ENCODE measurements at regions not wholly inside any gene's neighbourhood (a gene's known extent, or its start where the extent isn't known, plus 50 kb on each side); places are given as distances from the start of the nearest gene placed in this dataset.
"Not testable (repeated sequence)": the region's sequence is repeated elsewhere in the genome, so short reads cannot be mapped to it uniquely, and the experiment has no call there.

- no peak for DNase-seq (ENCODE audit: low spot score)
Observed at GRCh38 chr5:23235246-23235645, 272.2 kb upstream of the PRDM9 start.

- no peak for DNase-seq (ENCODE audit: low spot score)
Observed at GRCh38 chr5:23234197-23234596, 273.2 kb upstream of the PRDM9 start.

- DNase-seq (ENCODE audit: low spot score), result no peak
Observed at GRCh38 chr5:23223846-23224245, 283.6 kb upstream of the PRDM9 start.

GRCh38 chr5:23221831-23222230, 285.6 kb upstream of the PRDM9 start:
- no peak for DNase-seq (ENCODE audit: low spot score)

- no peak for DNase-seq (ENCODE audit: low spot score)
Observed at GRCh38 chr5:23217159-23217558, 290.2 kb upstream of the PRDM9 start.

- DNase-seq (ENCODE audit: low spot score), result no peak
Observed at GRCh38 chr5:23216345-23216744, 291.1 kb upstream of the PRDM9 start.

GRCh38 chr5:23208959-23209431, 298.4 kb upstream of the PRDM9 start:
- DNase-seq (ENCODE audit: low spot score), result peak; percentile 43

- DNase-seq (ENCODE audit: low spot score), result no peak
Observed at GRCh38 chr5:23204111-23204510, 303.3 kb upstream of the PRDM9 start.

GRCh38 chr5:23169660-23170416, 316.7 kb upstream of the CDH12 start:
- no peak for DNase-seq (ENCODE audit: low spot score)

- no peak for DNase-seq (ENCODE audit: low spot score)
Observed at GRCh38 chr5:23164971-23165370, 311.8 kb upstream of the CDH12 start.

GRCh38 chr5:23158179-23158578, 305.0 kb upstream of the CDH12 start:
- no peak for DNase-seq (ENCODE audit: low spot score)

- DNase-seq (ENCODE audit: low spot score), result no peak
Observed at GRCh38 chr5:23157716-23158115, 304.6 kb upstream of the CDH12 start.

GRCh38 chr5:23157169-23157568, 304.0 kb upstream of the CDH12 start:
- DNase-seq (ENCODE audit: low spot score), result no peak

GRCh38 chr5:23147625-23148024, 294.5 kb upstream of the CDH12 start:
- no peak for DNase-seq (ENCODE audit: low spot score)

GRCh38 chr5:23146183-23146582, 293.0 kb upstream of the CDH12 start:
- DNase-seq (ENCODE audit: low spot score), result no peak

- DNase-seq (ENCODE audit: low spot score), result peak; percentile 11
Observed at GRCh38 chr5:23139338-23140171, 286.4 kb upstream of the CDH12 start.

- no peak for DNase-seq (ENCODE audit: low spot score)
Observed at GRCh38 chr5:23136958-23137357, 283.8 kb upstream of the CDH12 start.

- DNase-seq (ENCODE audit: low spot score), result no peak
Observed at GRCh38 chr5:23132231-23132630, 279.1 kb upstream of the CDH12 start.

GRCh38 chr5:23112237-23112636, 259.1 kb upstream of the CDH12 start:
- no peak for DNase-seq (ENCODE audit: low spot score)

GRCh38 chr5:23105021-23105420, 251.9 kb upstream of the CDH12 start:
- no peak for DNase-seq (ENCODE audit: low spot score)

GRCh38 chr5:23103566-23103965, 250.4 kb upstream of the CDH12 start:
- no peak for DNase-seq (ENCODE audit: low spot score)

GRCh38 chr5:23095418-23095817, 242.3 kb upstream of the CDH12 start:
- not testable (repeated sequence) for DNase-seq (ENCODE audit: low spot score)

- DNase-seq (ENCODE audit: low spot score), result no peak
Observed at GRCh38 chr5:23089286-23089685, 236.1 kb upstream of the CDH12 start.

Measured in LoVo (cell line).